ENCODE measurements at regions not wholly inside any gene's neighbourhood (a gene's known extent, or its start where the extent isn't known, plus 50 kb on each side); places are given as distances from the start of the nearest gene placed in this dataset.

DNA sequence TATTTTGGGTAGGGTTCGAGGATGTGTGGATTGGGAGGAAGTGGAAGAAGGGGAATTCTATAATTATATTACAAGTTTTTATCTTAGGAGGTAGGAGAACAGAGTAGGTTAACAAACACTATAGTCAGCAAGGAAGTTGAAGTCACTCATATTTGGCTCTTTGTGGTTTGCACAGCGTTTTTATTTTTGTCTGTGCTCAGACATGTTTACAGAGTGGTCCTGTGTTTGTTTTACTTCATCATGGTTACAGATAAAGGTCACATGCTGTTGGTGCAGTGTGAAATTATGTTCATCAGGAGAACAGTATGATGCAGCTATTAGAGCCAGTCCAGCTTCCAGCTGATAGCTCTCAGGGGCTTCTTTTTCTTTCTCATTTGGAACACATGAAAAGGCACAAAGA is 299.9 kb upstream of the SFRP2 start:
- no peak for DNase-seq (ENCODE audit: low spot score)

GRCh38 chr4:154086247-154086646 is 297.4 kb upstream of the SFRP2 start:
- DNase-seq (ENCODE audit: low spot score): no peak

- no peak for DNase-seq (ENCODE audit: low spot score)
Observed at GRCh38 chr4:154084864-154085263, 296.0 kb upstream of the SFRP2 start.

DNA sequence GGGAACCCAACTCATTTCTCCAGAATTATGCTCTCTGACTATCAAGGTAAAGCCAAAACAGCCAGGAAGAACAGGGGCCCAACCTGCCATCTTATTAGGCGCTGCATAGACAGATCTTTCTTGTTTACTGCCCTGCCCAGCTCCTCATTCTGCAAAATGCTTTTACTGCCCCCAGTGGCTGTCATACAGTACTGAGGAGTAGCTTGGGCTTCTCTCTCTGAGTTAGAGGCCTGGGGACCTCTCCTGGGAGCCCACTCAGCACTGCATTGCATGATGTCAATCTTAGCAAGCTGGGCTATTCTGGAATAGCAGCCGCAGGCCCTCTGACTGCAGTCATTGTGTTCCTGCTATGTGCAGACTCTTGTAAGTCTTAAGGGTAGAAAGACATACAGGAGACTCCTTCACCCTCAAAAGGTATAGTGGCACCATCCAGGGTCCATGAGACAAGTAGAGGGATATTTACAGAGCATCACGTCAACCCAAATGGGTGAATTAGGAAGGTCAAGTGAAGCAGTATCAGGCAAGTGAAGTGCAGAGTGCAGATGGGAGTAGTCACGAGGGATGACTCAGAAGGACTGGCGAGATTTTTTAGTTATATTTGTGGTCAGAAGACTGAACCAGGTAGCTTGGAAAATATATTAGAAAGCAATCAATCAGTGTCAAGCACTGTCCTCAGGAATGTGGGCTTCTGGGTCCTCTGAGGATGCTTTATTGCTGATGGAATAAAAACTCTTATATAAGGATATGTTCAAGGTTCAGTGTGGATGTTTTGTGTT is 294.1 kb upstream of the SFRP2 start:
- no peak for DNase-seq (ENCODE audit: low spot score)

DNA sequence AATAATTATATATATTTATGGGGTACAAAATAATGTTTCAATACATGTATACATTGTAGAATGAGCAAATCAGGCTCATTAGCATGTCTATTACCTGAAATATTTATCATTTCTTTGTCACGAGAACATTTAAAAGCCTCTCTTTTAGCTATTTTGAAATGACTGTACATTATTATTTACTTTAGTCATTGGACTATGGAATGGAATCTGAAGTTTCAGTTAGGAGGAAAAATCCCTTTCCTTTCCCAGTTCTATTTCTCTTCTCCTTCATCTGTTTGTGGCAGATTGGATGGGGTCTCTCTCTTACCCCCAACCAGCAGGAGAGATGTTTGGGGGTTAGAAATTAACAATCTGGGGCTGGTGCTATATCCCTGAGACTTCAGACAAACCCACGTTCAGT is 292.5 kb upstream of the SFRP2 start:
- no peak for DNase-seq (ENCODE audit: low spot score)

DNA sequence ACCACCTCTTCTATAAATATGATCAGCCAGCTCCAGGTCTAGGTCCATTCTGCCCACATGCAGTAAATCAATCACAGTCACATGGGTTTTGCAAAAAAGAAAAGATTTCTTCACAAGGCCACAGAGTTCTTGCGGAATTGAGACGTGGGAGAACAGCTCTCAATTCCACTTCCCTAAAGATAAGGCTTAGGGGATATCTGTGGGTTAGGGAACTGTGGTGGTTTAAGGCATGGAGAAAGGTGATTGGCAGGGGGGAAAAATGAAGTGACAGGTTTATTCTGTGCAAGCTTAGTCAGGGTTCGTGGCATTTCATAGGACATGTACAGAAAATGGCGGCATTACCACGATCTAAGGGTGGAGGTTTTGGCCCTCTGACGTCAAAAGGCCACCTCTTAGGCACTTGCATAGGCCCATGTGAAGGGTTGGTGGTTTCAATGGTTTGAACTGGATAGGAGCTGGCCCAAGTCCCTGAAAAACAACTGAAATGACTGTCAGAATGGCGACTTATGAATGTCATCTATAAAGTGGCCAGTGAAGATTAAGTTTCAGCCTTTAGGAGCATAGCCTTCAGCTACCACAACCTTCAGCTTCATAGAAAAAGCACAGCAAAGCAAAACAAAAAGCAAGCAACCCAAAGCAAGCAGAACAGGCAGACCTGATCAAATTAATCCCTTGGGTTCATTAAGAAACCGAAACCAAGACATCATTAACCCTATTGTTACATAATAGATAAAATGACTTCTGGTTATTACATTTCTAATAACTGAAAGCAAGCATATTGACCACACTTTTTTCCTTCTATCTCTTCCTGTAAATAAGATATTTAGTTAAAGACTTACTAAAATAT is 289.8 kb upstream of the SFRP2 start:
- no peak for DNase-seq (ENCODE audit: low spot score)

GRCh38 chr4:154076921-154077320 is 288.0 kb upstream of the SFRP2 start:
- no peak for DNase-seq (ENCODE audit: low spot score)

- no peak for DNase-seq (ENCODE audit: low spot score)
Observed at GRCh38 chr4:154073107-154073822, 284.4 kb upstream of the SFRP2 start.

DNA sequence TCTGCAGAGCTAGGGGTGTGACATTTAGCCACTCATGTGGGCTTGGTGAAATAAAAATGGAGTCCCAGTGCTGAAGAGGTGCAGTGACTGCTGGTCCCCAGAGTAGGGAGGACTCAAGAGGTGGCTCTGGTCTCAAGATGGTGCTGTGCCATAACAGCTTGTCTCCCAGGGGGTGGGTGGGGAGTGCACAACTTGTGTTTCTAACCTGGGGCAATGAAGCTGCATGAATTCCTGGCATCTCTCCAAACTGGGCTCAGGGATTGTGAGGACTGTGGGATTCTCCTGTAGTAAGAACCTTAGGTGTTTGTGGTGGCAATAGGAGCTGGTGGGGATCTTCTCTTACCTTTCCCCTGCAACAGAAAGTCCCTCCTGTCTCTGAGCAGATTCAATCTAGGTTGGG is 278.9 kb upstream of the SFRP2 start:
- no peak for DNase-seq (ENCODE audit: low spot score)

GRCh38 chr4:154065368-154065767 is 276.5 kb upstream of the SFRP2 start:
- no peak for DNase-seq (ENCODE audit: low spot score)

GRCh38 chr4:154064244-154064643 is 275.4 kb upstream of the SFRP2 start:
- no peak for DNase-seq (ENCODE audit: low spot score)

- no peak for DNase-seq (ENCODE audit: low spot score)
Observed at GRCh38 chr4:154049457-154050181, 260.7 kb upstream of the SFRP2 start.

DNA sequence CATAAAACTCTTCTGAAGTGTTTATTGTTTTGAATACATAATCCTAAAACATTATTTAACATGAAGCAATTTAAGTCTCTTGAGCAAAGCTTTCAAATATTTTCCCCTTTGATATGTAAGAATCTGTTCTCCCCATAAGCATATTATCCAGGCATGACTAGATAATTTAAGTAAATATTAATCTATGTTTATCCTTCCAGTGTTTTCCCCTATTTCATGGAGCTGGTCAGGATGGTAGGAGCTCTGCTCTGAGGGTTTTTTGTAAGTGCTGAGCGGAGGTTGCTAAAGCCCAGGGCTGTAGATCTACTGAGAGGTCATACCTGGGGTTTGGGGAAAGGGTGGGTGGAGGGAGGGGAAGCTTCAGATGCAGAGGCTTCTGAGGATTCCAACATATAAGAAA is 258.9 kb upstream of the SFRP2 start:
- DNase-seq (ENCODE audit: low spot score): no peak

DNA sequence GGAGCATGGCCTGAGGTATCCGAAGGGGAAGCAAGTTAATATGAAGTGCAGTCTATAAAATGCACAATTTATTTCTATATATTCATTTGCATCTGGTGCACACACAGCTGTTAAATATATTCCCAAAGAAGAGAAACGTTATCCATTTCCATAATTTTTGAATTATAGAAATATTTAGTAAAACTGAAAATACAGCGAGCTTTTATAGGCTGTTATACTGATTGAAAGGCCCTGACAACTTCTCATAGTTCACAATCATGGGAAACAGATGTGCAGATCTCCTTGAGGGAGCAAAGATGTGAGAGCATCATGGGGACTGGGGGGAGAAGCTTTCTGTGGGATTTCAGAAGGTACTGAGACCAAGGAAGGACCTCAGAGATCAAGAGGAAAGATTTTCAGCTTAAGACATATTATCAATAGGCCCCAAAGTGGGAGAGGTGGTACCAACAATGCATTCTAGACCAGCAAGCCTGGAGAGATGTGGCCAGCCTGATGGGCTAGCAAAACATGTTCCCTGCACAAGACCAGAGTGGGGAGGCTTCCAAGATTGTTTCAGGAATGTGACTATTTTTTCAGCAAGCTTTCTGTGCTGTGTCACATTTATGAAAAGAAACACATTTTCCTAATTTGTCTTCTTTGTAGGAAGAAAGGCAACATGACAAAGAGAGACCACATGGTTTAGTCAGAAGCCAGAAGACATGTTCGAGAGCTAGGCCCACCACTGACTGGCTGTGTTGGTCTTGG is 256.0 kb upstream of the SFRP2 start:
- no peak for DNase-seq (ENCODE audit: low spot score)

GRCh38 chr4:154044108-154044531 is 255.2 kb upstream of the SFRP2 start:
- DNase-seq (ENCODE audit: low spot score): no peak

DNA sequence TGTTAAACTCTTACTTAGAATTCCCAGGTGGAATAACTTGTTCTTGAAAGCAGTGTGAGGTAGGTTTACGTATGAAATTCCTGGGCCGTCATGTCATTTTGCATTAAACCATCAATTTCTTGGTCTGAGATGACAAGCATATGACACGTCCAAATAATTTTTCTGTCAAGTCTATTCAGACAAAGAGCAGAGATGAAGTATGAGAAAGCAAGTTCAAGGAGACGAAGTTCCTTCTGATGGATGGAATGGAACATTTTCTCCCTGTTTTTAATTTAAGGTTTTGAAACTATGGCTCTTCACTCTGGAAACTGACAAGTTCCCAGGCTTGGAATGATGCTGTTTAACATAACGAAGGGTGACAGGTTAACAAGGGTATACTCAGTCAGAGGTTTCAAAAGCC is 252.8 kb upstream of the SFRP2 start:
- no peak for DNase-seq (ENCODE audit: low spot score)

GRCh38 chr4:154039435-154040343 is 250.8 kb upstream of the SFRP2 start:
- DNase-seq (ENCODE audit: low spot score): no peak

DNA sequence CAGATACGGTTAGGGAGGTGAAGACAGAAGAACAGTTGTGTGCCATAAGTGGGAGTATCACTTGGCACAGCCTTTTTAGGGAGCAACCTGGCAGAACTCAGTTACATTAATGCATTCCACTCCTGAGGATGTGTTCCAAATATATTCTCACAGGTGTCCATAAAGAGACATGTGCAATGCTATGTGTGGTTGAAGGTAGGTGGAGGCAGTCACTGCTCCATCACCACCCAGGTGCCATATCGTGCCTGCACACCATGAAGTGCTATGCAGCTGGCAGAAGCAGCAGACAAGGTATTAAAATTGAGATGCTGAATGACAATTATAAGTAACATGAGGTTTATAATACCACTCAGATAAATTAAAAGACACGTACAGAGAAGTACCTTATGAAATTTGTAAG is 248.0 kb upstream of the SFRP2 start:
- DNase-seq (ENCODE audit: low spot score): no peak

DNA sequence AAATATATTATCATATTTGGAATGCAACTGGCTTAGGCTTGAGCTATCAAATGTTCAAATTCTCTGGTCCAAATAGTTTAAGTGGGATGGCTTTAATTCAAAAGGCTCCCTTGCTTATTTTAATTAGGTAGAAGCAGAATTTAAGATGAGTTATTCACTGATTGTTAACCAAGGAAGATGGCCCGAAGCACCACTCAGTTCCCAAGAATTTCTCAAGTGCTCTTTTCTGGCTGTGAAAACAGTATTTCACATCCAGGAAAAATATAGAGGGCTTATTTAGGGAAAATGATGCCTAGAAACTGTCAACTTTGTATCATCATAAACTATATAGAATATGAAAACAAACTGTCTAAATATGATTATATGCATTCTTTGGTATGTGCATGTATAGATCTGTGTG is 246.5 kb upstream of the SFRP2 start:
- DNase-seq (ENCODE audit: low spot score): no peak

GRCh38 chr4:154033921-154034320 is 245.0 kb upstream of the SFRP2 start:
- no peak for DNase-seq (ENCODE audit: low spot score)

All from Ammon's horn (tissue), 1 donor.